HTR-8/SVneo (cell line): ENCODE measurements at regions not wholly inside any gene's neighbourhood (a gene's known extent, or its start where the extent isn't known, plus 50 kb on each side); places are given as distances from the start of the nearest gene placed in this dataset.

Source experiments
- DNase-seq: peaks from one replicate; pipeline ENCODE4 v3.0.0; 2011; ENCODE audit warnings: low spot score, mixed read lengths; ENCODE audit not compliant: insufficient read length
- FAIRE-seq: peaks from 2 replicates; lab custom pipeline; 2011; peaks lifted over from hg19 to GRCh38; lab: Jason Lieb, UNC

DNA sequence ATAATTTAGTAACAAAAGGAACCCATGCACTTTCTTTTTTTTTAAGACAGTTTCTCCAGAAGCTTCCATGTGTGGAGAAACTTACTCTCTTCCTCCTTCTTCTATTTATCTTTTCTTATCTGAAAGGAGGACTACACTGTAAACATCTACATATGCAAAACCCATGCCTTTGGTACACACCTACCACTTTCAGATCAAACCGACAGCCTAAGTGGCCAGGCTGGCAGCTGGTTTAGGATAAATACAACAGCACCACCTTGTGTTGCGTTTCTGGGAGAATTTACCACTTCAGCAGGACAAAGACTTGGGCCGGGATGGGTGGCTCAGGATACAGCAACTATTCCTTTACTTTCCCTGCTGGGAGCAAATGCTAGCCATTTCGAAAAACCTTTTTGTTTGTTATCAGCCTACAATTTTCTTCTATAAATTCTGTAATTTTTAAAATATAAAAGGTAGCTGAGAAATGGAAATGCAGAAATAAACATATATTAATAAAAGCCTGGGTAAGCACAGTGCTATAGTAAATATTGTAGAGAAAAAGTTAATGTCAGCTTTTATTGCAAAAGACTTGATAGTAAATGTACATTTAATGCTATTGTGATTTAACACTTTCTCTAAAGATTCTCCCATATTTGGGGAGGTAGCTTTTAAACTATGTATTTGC is 94.0 kb upstream of the RFC3 start:
- FAIRE-seq (no peak), DNase-seq (peak; percentile 53)

DNA sequence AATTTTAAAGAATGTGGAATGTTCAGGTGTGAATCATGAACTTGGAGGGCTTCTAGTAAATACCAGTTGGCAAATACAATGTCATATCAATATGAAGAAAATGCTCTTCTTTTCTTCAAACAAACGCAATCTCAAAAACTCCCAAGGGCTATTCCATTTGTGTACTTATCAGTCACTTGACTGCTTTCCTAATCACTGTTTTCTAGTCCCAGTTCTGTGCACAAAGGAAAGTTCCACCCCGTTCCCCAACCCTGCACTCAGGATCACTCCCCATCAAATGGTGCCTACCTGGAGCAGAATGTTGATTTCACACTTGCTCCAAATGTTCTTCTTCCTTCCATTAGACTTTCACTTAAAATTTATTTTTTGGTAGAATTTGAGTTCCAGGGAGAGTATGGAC is 92.6 kb upstream of the RFC3 start:
- DNase-seq = no peak
- no peak for FAIRE-seq

DNA sequence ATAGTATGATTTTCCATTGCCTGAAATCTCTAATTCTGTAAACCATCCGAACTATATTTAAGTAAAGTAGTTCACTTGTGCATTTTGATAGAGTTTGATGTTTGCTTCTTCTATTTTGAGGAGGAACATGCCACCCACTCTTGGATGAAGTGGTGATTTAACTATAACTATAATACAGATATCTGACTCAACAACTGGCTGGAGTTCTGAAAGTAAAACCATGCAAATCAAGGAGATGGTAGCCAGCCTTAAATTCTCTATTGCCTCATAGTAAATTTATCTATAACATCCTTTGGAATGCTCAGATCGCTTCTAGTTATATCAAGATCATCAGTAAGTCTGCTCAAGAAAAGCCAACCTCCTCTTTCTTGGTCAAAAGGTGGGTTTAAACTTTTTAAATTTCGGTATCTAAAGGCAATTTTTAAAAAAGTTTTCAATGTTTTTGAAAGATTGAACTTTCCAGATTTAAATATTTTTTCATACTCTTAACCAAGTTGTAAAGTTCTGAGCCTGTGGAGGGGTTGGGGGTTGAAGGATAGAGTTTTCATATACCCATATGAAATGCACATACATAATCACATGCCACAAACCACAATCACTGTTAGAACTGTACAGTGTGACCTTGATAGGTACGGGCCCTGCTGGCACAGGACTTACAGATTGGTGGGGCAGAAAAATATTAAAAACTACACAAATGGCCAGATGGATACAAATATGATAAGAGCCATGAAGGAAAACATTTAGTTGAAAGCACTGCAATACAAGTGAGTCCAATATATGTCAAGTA is 90.5 kb upstream of the RFC3 start:
- FAIRE-seq (no peak), DNase-seq (no peak)

DNA sequence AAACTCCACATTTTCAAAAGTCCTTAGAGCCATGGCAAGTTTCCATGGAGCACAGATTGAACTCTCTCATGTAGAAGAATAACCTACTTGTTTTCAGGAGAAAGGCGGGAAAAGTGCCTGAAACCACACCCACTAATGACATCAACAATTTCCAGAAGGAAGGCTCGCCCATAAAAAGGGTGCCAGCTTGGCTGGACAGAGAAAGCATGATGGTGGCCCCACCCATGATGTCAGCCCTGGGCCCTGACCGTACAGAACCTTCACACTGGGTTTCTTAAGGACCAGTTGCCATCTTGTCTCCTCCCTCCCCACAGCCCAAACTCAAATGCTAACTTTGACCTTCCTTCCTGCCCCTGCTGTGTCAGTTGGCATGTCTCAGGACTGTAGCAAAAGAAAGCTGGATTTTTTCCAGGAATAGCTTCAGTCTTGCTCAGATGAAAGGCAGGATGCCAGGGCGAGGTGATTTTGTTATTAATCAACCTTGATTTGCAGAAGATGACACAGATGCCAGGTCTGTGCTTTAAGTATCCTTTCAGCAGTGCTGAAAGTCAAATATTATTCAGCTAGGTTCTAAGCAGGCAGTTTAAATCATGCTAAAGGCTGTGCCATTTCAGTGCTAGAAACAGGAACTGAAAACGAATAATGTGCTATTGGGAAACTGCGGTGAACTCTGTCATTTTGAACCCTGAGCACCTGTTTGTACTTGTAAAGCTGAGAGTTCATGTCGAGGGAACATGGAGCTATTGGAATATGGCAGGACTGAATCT is 89.5 kb upstream of the RFC3 start:
- DNase-seq (no peak), FAIRE-seq (no peak)

DNA sequence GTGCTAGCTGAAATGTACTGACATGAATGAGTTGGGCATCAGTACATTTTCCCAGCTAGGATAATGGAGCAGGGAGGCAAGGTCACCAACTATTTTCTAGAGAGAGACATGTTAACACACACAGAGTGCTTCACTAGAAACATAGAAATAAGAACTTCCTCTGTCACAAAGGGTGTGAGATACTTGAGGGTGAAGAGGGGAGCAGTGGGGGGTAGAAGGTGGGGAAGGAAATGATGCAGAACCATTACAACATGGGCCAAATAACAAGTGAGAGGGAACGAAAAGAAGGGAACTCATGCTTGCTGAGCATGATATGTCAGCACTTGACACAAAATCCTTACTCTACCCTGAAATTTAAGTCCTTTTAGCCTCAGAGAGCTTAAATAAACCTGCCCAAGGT is 87.8 kb upstream of the RFC3 start:
- DNase-seq (no peak), FAIRE-seq (no peak)

DNA sequence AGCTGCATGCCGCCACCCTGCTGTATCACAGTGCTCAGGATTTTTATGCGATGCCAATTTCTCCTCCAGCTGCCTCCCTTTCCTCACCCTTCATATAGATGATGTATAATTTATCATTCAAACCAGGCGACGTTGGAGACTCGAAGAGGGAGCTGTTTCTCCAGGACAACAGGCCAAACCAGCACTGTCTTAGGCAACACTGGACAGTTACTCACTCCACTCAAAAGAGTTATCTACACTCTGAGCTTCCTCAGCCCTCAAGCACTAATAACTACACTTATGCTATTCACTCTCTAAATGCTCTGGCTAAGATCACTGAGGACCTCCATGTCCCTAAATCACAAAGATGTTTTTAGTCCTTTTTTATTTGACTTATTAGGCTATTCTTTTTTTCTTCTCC is 87.3 kb upstream of the RFC3 start:
- no peak for DNase-seq
- FAIRE-seq = no peak

DNA sequence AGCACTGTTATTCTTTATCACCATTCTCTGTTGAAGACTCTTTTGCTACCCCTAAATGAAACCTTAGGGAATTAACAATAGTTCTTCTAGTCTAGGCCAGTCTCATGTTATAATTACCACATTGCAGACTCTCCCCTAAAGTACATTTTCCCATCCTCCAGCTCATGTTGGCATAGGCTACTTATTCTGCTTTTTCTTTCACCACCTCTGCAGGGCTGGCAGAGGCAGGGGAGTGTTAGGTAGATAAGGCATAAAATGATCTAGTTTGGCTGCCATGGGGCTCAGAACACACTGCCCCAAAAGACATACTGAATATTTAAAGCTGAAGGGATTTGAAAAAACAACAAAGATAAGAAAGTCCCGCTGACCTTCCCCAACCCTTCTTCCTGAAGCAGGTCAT is 82.7 kb upstream of the RFC3 start:
- FAIRE-seq (no peak), DNase-seq (no peak)

DNA sequence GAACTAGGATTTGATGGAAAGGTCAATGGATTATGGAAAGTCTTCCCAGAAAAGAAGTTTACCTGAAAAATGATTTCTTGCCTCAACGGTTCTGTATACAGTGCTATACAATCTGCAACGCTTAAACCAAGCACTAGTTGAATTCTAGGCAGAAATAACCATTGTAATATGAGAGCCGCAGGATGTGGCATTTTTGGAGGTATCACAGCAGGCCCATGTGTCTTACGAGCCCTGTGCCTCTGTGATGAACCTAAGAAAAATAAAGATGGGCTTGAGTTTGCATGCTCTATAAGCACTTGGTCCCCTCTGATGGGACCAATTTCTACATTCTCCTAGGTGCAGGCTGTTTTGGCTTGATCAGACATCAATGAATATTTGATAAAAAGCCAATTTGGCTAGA is 78.7 kb upstream of the RFC3 start:
- DNase-seq = no peak
- no peak for FAIRE-seq

DNA sequence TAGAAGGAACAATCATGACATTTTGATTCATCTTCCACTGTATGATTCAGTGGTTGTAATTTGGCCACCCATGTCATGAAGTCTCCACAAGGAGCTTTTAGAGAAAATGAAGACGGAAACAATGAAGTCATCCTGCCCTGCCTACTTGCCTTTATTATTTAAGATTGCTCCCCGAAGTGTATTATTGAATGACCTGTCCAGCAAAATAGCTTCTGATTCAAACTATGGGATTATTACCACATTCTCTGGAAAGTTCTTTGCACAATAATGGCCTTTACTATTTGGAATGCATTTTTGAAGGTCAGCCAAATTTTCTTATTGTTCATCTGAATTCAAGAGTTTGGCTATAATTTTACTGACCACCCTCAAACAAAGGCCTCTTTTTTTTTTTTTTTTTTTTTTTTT is 77.8 kb upstream of the RFC3 start:
- no peak for FAIRE-seq
- DNase-seq = no peak

DNA sequence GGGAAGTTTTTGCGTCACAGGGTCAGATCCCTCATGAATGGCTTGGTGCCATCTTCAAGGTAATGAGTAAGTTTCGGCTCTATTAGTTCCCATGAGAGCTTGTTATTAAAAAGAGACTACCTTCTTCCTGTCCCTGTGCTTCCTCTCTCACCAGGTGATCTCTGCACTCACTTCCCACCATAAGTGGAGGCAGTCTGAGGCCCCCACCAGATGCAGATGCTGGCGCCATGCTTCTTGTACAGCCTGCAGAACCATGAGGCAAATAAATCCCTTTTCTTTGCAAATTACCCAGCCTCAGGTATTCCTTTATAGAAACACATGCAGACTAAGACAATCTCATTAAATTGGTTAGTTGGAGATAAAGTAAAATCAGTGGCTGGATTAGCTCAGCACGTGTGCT is 75.6 kb upstream of the RFC3 start:
- no peak for FAIRE-seq
- no peak for DNase-seq

DNA sequence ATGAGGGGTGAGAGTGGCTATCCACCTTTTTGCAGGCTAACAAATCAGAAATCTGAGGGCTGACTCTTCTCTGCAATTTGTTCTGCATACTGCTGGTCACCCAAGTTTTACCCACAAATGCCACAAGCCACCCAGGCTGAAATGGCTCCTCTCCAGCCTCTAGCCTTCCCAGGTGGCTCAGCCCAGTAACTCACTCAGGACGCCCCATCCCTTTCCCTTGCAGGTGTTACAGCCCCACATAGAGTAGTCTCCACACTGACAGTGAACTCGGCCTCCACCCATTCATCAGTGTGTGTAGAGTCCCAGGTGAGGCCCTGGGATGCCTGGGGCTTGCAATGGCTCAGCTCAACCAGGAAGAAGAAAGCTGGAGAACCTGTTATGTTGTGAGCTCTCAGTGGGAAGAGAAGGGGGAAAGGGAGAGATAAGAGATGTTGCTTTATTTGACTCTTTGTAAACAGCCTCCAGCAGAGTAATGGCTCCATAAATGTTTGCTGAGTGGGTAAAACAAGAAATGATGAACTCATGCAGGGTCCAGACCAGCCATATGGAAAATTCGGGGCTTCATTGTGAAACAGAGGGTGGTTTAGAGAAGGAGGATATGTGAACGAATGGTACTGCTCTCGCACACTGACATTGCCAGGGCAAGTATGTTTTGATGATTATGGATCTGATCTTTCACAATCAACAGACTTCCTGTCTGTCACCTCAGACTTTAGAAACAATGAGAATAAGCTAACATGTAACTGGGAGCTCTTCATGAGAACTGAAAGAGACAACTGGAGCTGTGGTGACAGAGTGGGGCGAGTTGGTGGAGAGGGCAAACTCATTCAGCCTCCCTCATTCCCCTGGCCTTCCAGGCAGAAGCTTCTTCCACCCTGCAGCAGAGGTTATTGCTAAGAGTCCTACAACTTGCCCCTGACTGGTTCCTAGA is 74.2 kb upstream of the RFC3 start:
- no peak for FAIRE-seq
- no peak for DNase-seq

DNA sequence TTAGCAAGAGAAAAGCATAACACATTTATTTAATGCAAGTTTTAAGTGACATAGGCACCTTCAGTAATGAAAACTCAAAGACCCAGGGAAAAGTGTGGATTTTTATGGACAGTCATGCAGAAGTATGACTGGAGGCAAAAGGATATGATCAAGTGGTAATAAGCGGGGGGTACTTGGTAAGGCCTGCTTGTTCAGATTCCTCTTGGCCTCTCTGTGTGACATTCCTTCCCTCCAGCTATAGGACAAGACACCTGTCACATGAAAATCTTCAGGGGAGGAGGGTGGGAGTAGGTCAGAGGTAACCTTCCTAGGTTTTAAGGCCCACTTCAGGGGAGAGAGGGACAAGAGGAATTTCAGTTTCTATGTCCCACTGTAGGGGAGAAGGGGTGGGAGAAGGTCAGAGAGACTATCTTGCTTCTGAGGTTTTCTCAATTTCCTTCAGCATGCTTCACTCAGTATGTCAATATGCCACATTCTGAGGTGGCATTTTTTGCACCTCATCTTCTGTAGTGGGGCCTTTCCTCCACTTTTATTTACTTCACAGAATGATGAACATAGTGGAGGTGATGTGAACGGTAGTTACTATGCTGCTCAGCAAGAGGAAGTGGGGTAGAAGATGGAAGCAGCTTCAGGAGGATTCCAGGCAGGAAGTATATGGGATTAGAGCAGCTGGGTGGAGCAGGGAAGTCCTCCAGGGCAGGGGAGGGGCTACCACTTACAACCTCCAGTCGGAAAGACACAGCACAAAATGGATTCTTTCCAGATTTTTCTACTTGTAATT is 73.2 kb upstream of the RFC3 start:
- FAIRE-seq (no peak), DNase-seq (no peak)

DNA sequence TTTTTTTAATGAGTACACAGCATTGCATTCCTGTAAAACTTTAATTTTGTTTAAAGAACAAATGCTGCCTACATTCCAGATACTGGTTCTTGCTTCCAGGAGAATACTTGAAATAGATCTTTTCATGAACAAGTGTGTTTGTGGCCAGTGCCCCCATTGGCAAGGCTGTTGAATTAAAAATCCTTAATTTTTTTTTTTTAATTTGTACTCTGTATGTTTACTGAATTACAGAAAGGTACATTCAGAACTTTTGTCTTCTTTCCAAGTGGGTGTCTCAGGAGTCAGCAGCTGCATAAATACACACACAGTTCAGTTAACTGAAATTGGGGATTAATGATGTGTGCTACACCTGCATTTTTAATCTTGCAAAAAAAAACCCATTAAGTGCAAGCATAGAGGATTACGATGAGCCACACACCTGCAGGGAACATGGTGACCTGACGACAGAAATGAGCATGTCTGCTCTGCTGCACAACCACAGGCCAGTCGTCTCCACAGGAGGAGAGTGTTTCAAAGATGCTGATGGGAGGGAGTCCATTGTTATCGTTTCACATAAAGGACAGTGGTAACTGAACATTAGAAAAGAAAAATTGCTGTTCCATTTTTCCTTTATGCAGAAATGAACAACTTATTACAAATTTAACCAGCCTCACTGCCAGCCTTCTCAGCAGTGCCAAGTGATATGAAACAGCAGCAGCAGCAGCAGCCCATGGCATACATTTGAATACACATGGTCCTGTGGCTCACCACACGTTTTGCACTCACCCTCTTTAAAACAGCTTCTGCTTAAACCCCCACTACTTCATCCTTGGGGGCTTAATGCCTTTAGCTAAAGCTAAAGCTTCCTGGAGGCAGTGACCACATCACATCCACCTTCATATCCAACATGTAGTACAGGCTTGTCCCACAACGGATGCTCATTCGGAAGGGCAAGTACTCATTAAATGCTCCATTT is 72.3 kb upstream of the RFC3 start:
- DNase-seq (no peak), FAIRE-seq (no peak)

DNA sequence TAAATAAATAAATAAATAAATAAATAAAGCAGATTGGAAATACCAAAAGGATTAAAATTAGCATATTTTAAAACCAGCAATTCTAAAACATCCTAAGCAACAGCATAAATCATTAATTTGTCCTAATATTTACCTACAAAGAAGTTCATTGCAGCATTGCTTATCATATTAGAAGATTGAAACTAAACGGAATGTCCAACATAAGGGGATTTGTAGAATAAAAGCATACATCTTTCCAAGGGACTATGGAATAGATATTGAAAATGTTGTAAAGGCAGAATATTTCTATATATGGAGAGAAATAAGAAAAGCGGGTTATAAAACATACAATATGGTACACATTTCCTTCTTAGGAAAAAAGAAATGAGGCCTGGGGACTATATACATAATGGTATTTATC is 71.1 kb upstream of the RFC3 start:
- FAIRE-seq (no peak), DNase-seq (no peak)

DNA sequence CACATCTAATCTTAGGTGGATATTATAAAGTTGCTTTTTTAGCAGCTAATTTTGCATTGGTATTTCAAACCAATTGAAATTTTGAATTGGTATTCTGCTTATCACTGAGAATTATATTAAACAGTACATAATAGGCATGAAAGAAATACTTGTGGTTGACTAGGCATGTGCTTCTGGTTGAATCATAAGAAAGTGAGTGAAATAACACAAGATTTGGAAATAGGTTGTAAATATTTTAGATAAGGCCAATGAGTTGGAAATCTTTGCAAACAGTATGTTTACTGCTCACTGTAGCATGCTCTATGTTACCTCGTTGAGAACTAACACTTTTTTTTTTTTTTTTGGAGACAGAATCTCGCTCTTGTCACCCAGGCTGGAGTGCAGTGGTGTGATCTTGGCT is 66.8 kb upstream of the RFC3 start:
- no peak for FAIRE-seq
- DNase-seq = no peak

DNA sequence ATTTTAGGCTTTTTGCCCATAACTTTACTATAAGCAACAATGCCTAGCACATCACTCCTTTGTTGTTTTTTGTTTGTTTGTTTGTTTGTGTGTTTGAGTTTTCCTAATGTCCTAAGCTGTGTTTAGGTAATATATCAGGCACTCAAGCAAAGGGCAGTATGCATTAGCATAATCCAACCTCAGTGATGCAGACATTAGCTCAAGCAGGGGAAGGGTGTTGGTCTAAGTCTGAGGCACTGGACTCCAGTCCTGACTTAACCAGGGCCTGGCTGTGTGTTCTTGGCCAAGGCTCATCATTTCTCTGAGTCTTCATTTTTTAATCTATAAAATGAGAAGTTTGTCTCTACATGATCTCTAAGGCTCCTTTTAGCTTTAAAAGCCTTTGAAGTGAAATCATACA is 65.9 kb upstream of the RFC3 start:
- DNase-seq (no peak), FAIRE-seq (no peak)

DNA sequence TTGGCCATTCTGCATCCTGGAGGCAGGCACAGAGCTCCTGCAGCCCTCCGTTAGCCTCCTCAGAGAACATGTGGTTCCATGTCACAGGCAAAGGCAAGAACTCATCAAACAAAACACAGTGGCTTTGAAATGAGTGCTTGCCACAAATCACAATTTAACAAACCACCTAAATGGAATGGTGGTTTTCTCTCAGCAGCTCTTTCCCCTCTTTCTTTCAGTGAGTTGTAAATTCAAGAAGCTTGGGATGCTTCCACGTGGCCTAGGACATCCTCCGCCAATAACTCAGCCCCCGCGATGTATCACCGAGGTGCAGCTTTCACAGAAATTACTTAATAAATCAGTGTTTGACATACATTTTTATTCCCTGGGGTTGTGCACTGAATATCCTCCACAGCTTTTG is 65.4 kb upstream of the RFC3 start:
- FAIRE-seq = no peak

DNA sequence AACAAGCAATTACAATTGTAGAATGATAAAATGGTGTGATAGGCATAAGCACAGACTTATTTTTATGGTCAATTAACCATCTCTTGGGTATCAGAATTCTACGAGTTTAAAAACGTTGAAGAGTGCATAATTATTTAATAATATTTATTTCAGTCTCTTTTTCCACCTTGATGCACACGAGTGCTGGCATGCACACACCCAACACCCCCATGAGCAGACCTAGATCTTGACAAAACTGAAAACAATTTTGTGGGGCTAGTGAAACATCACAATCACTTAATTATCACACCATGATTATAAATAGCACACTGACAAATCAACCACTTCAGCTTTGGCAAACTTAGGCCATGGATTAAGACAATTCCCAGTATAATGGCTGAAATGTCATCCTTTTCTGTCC is 61.0 kb upstream of the RFC3 start:
- DNase-seq (no peak), FAIRE-seq (no peak)

More for the DNA sequence above, 65.4 kb upstream of the RFC3 start:
- no peak for DNase-seq
